CD4-positive, alpha-beta T cell (primary cell): ENCODE measurements at regions not wholly inside any gene's neighbourhood (a gene's known extent, or its start where the extent isn't known, plus 50 kb on each side); places are given as distances from the start of the nearest gene placed in this dataset.

Experiments
- ATAC-seq: fragments of 200-7000 bp; cut with Tn5 transposase; one replicate; pipeline ENCODE4 v1.10.0; 2022; ENCODE audit warnings: mild to moderate bottlenecking; ENCODE audit not compliant: poor library complexity
- CTCF ChIA-PET: fragments of 350-600 bp; sonication (Branson Sonifier 250); formaldehyde crosslinking; loops from one replicate; lab custom pipeline; 2021; ENCODE audit warnings: antibody characterized with exemption, inconsistent platforms; lab: Charles Lee
- POLR2A ChIA-PET: fragments of 350-600 bp; sonication (Branson Sonifier 250); formaldehyde crosslinking; loops from one replicate; lab custom pipeline; 2021; ENCODE audit warnings: antibody characterized with exemption, inconsistent platforms; lab: Charles Lee
- DNase-seq, 14 experiments: peaks; one replicate each; pipeline ENCODE4 v3.0.0-alpha.2; 2013 to 2020; ENCODE audit warnings: mixed read lengths in 2 of 14
- H3K27ac ChIP-seq, 2 donors: one replicate each; pipeline versions ENCODE4 v1.5.1 to v1.7.0; 2013; ENCODE audit warnings: low read length in 2 of 2, low read depth in 1 of 2, mild to moderate bottlenecking in 1 of 2
- H3K27me3 ChIP-seq, 2 experiments: 1 replicate in 1 of 2; 2 replicates in 1 of 2; pipeline versions ENCODE4 v1.6.1 to v1.7.0; 2013; ENCODE audit warnings: low read length in 2 of 2, control low read depth in 1 of 2, mild to moderate bottlenecking in 1 of 2, moderate library complexity in 1 of 2; ENCODE audit not compliant: insufficient read depth in 2 of 2, control insufficient read depth in 1 of 2
- H3K36me3 ChIP-seq: one replicate; pipeline ENCODE4 v1.6.1; 2013; ENCODE audit warnings: low read length, control low read depth; ENCODE audit not compliant: insufficient read depth
- H3K4me1 ChIP-seq: one replicate; pipeline ENCODE4 v1.6.1; 2013; ENCODE audit warnings: low read length, control low read depth; ENCODE audit not compliant: insufficient read depth
- H3K4me3 ChIP-seq: one replicate; pipeline ENCODE4 v1.5.1; 2013; ENCODE audit warnings: mild to moderate bottlenecking, low read length, moderate library complexity
- H3K9me3 ChIP-seq, 2 experiments: 1 replicate in 1 of 2; 2 replicates in 1 of 2; pipeline versions ENCODE4 v1.6.1 to v1.7.0; 2013; ENCODE audit warnings: low read length in 2 of 2, mild to moderate bottlenecking in 2 of 2, control low read depth in 1 of 2, moderate library complexity in 1 of 2; ENCODE audit not compliant: control insufficient read depth in 1 of 2, insufficient read depth in 1 of 2
- H3K27ac Mint-ChIP-seq: one replicate; pipeline ENCODE4 v1.8.0; 2020; ENCODE audit warnings: mixed read lengths
- H3K27me3 Mint-ChIP-seq: one replicate; pipeline ENCODE4 v1.8.0; 2021; ENCODE audit warnings: mixed read lengths
- H3K36me3 Mint-ChIP-seq: one replicate; pipeline ENCODE4 v1.8.0; 2021; ENCODE audit warnings: low read depth, mixed read lengths
- H3K4me1 Mint-ChIP-seq: one replicate; pipeline ENCODE4 v1.8.0; 2021; ENCODE audit warnings: low read depth, mixed read lengths
- H3K4me3 Mint-ChIP-seq: one replicate; pipeline ENCODE4 v1.8.0; 2020; ENCODE audit warnings: mild to moderate bottlenecking, mixed read lengths
- H3K9me3 Mint-ChIP-seq: one replicate; pipeline ENCODE4 v1.8.0; 2020; ENCODE audit warnings: mixed read lengths
- intact Hi-C, 2 experiments: fragments of 100-400 bp; cut with DNase I in 1 of 2; cut with micrococcal nuclease in 1 of 2; formaldehyde crosslinking; loops; one replicate each; pipeline versions ENCODE4 v1.15.1 to v1.9.0; 2023 to 2025; cut with DNase I, micrococcal nuclease
- TF ChIP-seq, protein P1 (sequence below): fragments of 200-600 bp; IDR thresholded peaks from one replicate; pipeline ENCODE4 v1.8.0; 2022; ENCODE audit warnings: antibody characterized with exemption, mild to moderate bottlenecking

- Histone ChIP-seq H3K27ac (no peak overlapping the region), H3K9me3 (no peaks in the 10 kb centered on the region), H3K4me3 (no peak overlapping the region), H3K27me3 (no peaks in the 10 kb centered on the region), H3K36me3 (no peaks in the 10 kb centered on the region), H3K4me1 (peaks cover 37% of the 10 kb centered on the region)
- no peaks in the 10 kb centered on the region for H3K27me3 Mint-ChIP-seq
- peak overlapping the region; percentile 92 for H3K27ac Mint-ChIP-seq
- H3K36me3 Mint-ChIP-seq: no peaks in the 10 kb centered on the region
- TF ChIP-seq, protein P1, sequence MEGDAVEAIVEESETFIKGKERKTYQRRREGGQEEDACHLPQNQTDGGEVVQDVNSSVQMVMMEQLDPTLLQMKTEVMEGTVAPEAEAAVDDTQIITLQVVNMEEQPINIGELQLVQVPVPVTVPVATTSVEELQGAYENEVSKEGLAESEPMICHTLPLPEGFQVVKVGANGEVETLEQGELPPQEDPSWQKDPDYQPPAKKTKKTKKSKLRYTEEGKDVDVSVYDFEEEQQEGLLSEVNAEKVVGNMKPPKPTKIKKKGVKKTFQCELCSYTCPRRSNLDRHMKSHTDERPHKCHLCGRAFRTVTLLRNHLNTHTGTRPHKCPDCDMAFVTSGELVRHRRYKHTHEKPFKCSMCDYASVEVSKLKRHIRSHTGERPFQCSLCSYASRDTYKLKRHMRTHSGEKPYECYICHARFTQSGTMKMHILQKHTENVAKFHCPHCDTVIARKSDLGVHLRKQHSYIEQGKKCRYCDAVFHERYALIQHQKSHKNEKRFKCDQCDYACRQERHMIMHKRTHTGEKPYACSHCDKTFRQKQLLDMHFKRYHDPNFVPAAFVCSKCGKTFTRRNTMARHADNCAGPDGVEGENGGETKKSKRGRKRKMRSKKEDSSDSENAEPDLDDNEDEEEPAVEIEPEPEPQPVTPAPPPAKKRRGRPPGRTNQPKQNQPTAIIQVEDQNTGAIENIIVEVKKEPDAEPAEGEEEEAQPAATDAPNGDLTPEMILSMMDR: no peak
- ChIA-PET CTCF (no interaction called here), POLR2A (interaction anchor here (0.7 to 3.5 kb wide), 5 partner anchors 11 to 65 kb away, joined by 3 to 17 read pairs (median 3); partner anchors contain the start of gene ZNF217)
- no peak for ATAC-seq
- DNase-seq: no peak
- peak overlapping the region; percentile 62 for H3K4me3 Mint-ChIP-seq
- intact Hi-C loops: loop anchor here (5.0 kb wide), 2 partner anchors 37 to 93 kb away; no protein-coding TSS in a partner anchor
- H3K9me3 Mint-ChIP-seq: no peaks in the 10 kb centered on the region
- H3K4me1 Mint-ChIP-seq: peaks cover 76% of the 10 kb centered on the region
Observed at GRCh38 chr20:53658973-53659372, 65.3 kb upstream of the ZNF217 start.

- Histone ChIP-seq H3K27ac (no peak overlapping the region), H3K4me1 (peaks cover 43% of the 10 kb centered on the region), H3K27me3 (no peaks in the 10 kb centered on the region), H3K4me3 (no peak overlapping the region), H3K36me3 (no peaks in the 10 kb centered on the region), H3K9me3 (no peaks in the 10 kb centered on the region)
- Mint-ChIP-seq H3K27ac (peak overlapping the region; percentile 92), H3K36me3 (no peaks in the 10 kb centered on the region), H3K9me3 (no peaks in the 10 kb centered on the region), H3K27me3 (no peaks in the 10 kb centered on the region), H3K4me1 (peaks cover 78% of the 10 kb centered on the region), H3K4me3 (peak overlapping the region; percentile 58)
- CTCF ChIA-PET: interaction anchor here (0.8 to 1.5 kb wide), 3 partner anchors 12 to 258 kb away, joined by 3 to 7 read pairs (median 6); no protein-coding TSS in a partner anchor
- POLR2A ChIA-PET: interaction anchor here (0.7 to 3.5 kb wide), 6 partner anchors 11 to 75 kb away, joined by 3 to 17 read pairs (median 6); partner anchors contain the start of gene ZNF217
- ATAC-seq: no peak
- intact Hi-C loops: loop anchor here (5.0 kb wide), 2 partner anchors 36 to 94 kb away; no protein-coding TSS in a partner anchor
- TF ChIP-seq, protein P1: no peak
- no peak for DNase-seq
Observed at GRCh38 chr20:53658322-53658721, 64.7 kb upstream of the ZNF217 start.

DNA sequence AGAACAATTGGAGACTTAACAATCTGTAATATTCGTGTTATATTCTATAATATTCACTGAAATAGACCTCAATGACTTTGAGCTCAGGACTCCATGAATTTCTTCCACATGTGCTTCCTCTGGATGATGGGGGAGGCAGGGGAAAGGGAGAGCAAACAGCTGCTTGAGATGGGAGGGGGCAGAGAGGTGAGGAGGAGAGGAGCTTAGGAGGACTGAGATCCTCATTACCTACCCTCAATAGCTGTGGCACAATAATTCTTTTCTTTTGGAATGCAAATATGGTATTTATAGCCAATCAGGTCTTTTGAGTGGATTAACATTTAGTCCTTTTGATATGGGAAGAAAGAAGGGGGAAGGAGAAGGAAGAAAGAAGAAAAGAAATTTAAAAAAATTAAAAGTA is 64.1 kb upstream of the ZNF217 start:
- intact Hi-C loops: loop anchor here (5.0 kb wide), 2 partner anchors 35 to 95 kb away; no protein-coding TSS in a partner anchor
- DNase-seq (no peak), ATAC-seq (no peak)
- TF ChIP-seq, protein P1: no peak
- H3K27me3 Mint-ChIP-seq: no peaks in the 10 kb centered on the region
- Histone ChIP-seq H3K4me1 (peaks cover 45% of the 10 kb centered on the region), H3K4me3 (no peak overlapping the region), H3K9me3 (no peaks in the 10 kb centered on the region), H3K36me3 (no peaks in the 10 kb centered on the region), H3K27ac (no peak overlapping the region), H3K27me3 (no peaks in the 10 kb centered on the region)
- H3K27ac Mint-ChIP-seq: peak overlapping the region; percentile 92
- POLR2A ChIA-PET: interaction anchor here (0.9 to 3.5 kb wide), 5 partner anchors 15 to 214 kb away, joined by 3 to 17 read pairs (median 9); partner anchors contain the start of gene ZNF217
- no peaks in the 10 kb centered on the region for H3K9me3 Mint-ChIP-seq
- H3K4me1 Mint-ChIP-seq: peaks cover 80% of the 10 kb centered on the region
- CTCF ChIA-PET: interaction anchor here (0.6 to 1.5 kb wide), 4 partner anchors 12 to 258 kb away, joined by 3 to 7 read pairs (median 4); no protein-coding TSS in a partner anchor
- no peaks in the 10 kb centered on the region for H3K36me3 Mint-ChIP-seq
- peak overlapping the region; percentile 50 for H3K4me3 Mint-ChIP-seq
